Peyer's patch (tissue), 4 donors: ENCODE measurements at regions not wholly inside any gene's neighbourhood (a gene's known extent, or its start where the extent isn't known, plus 50 kb on each side); places are given as distances from the start of the nearest gene placed in this dataset.

Experiments
- DNase-seq, 3 donors: peaks; one replicate each; pipeline ENCODE4 v3.0.0-alpha.2; 2017 to 2019
- H3K27ac ChIP-seq, 4 donors: fragments of 200-600 bp; sonication (generic); one replicate each; pipeline ENCODE4 v1.5.1; 2016 to 2019
- H3K27me3 ChIP-seq, 2 donors: fragments of 200-600 bp; sonication (generic); one replicate each; pipeline ENCODE4 v1.5.1; 2019
- H3K36me3 ChIP-seq, 3 donors: fragments of 200-600 bp; sonication (generic); one replicate each; pipeline ENCODE4 v1.5.1; 2016 to 2019
- H3K4me1 ChIP-seq, 4 donors: fragments of 200-600 bp; sonication (generic); one replicate each; pipeline ENCODE4 v1.5.1; 2016 to 2019
- H3K4me3 ChIP-seq, 4 donors: fragments of 200-600 bp; sonication (generic); 1 replicate in 3 of 4; 2 replicates in 1 of 4; pipeline ENCODE4 v1.5.1; 2016 to 2019; ENCODE audit warnings: mild to moderate bottlenecking in 1 of 4
- H3K9me3 ChIP-seq, 4 donors: fragments of 200-600 bp; sonication (generic); one replicate each; pipeline ENCODE4 v1.5.1; 2016 to 2019; ENCODE audit warnings: mild to moderate bottlenecking in 1 of 4
- CTCF ChIP-seq, 6 experiments: fragments of 450-650 bp in 4 of 6; fragments of 200-600 bp in 2 of 6; sonication (generic) in 1 of 6; IDR thresholded peaks; one replicate each; pipeline ENCODE4 v1.5.1; 2017 to 2019; ENCODE audit warnings: antibody characterized with exemption in 6 of 6, mild to moderate bottlenecking in 3 of 6, moderate library complexity in 1 of 6
- POLR2A ChIP-seq, 2 donors: fragments of 450-650 bp; IDR thresholded peaks; one replicate each; pipeline ENCODE4 v1.5.1; 2017; ENCODE audit warnings: antibody characterized with exemption in 2 of 2, mild to moderate bottlenecking in 2 of 2, moderate library complexity in 2 of 2

- no peak for TF ChIP-seq POLR2A (IDR thresholded peaks at IDR 0.05)
- TF ChIP-seq CTCF (IDR thresholded peaks at IDR 0.05), result no peak
- no peak for DNase-seq
- H3K27ac ChIP-seq, result no peak overlapping the region
These were observed 142.3 kb upstream of the ITGA6 start for GRCh38 chr2:172285010-172285621.

DNA sequence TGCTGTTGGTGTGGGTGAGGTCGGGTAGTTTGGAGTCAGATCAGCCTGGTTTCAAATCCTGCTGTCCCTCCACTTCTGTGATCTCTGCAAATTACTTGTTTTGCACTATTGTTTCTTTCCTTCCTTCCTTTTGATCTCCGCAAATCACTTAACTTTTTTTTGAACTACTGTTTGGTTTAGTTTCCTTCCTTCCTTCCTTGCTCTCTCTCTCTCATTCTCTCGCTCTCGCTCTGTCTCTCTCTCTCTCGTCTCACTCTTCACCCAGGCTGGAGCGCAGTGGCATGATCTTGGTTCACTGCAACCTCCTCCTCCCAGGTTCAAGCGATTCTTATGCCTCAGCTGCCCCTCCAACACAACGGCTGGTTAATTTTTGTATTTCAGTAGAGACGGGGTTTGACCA, 141.6 kb upstream of the ITGA6 start:
- H3K9me3 ChIP-seq, result no peaks in the 10 kb centered on the region
- H3K27me3 ChIP-seq, result no peaks in the 10 kb centered on the region
- H3K4me3 ChIP-seq, result no peak overlapping the region
- H3K36me3 ChIP-seq, result no peaks in the 10 kb centered on the region
- TF ChIP-seq CTCF (IDR thresholded peaks at IDR 0.05), result no peak
- TF ChIP-seq POLR2A (IDR thresholded peaks at IDR 0.05), result no peak
- DNase-seq, result no peak
- no peak overlapping the region for H3K27ac ChIP-seq
- H3K4me1 ChIP-seq, result peaks cover 0 to 8% (median 0%) of the 10 kb centered on the region in 4 donors

More at GRCh38 chr2:172285010-172285621, 142.3 kb upstream of the ITGA6 start:
- Histone ChIP-seq H3K36me3 (no peaks in the 10 kb centered on the region), H3K9me3 (no peaks in the 10 kb centered on the region), H3K4me3 (no peak overlapping the region), H3K27me3 (no peaks in the 10 kb centered on the region), H3K4me1 (peaks cover 0 to 8% (median 0%) of the 10 kb centered on the region in 4 donors)

DNA sequence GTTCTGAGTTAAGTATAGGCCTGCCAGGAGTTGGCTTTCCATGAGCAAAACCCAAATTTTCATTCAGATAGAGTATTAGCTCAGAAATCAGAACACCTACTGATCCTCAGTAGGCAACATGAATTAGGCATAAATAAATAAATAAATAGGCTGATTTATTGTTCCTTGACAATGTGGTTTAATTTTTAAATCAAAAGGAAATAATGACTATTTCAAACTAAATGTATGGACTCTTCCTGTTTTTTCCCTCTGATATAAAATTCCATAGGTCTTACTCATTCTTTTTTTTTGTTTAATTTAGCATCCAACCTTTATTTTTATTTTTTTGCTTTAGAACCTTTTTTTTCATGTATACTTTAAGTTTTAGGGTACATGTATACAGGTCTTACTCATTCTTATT, 140.2 kb upstream of the ITGA6 start:
- TF ChIP-seq POLR2A (IDR thresholded peaks at IDR 0.05) (no peak), CTCF (IDR thresholded peaks at IDR 0.05) (no peak)
- Histone ChIP-seq H3K27ac (no peak overlapping the region), H3K4me3 (no peak overlapping the region), H3K36me3 (no peaks in the 10 kb centered on the region), H3K27me3 (no peaks in the 10 kb centered on the region), H3K4me1 (peaks cover 0 to 8% (median 0%) of the 10 kb centered on the region in 4 donors), H3K9me3 (no peaks in the 10 kb centered on the region)
- no peak for DNase-seq

GRCh38 chr2:172287605-172288315, 139.6 kb upstream of the ITGA6 start:
- no peak overlapping the region for H3K27ac ChIP-seq
- H3K4me3 ChIP-seq, result no peak overlapping the region
- H3K27me3 ChIP-seq, result no peaks in the 10 kb centered on the region
- DNase-seq, result no peak
- TF ChIP-seq CTCF (IDR thresholded peaks at IDR 0.05), result no peak
- no peak for TF ChIP-seq POLR2A (IDR thresholded peaks at IDR 0.05)
- peaks cover 0 to 8% (median 0%) of the 10 kb centered on the region in 4 donors for H3K4me1 ChIP-seq
- no peaks in the 10 kb centered on the region for H3K9me3 ChIP-seq
- no peaks in the 10 kb centered on the region for H3K36me3 ChIP-seq

GRCh38 chr2:172288603-172289002, 138.8 kb upstream of the ITGA6 start:
- Histone ChIP-seq H3K4me3 (no peak overlapping the region), H3K4me1 (peaks cover 0 to 8% (median 0%) of the 10 kb centered on the region in 4 donors), H3K27ac (no peak overlapping the region), H3K27me3 (no peaks in the 10 kb centered on the region), H3K9me3 (no peaks in the 10 kb centered on the region), H3K36me3 (no peaks in the 10 kb centered on the region)
- no peak for DNase-seq
- TF ChIP-seq CTCF (IDR thresholded peaks at IDR 0.05), result no peak
- TF ChIP-seq POLR2A (IDR thresholded peaks at IDR 0.05), result no peak
